Testis (tissue), 2 donors: ENCODE measurements at regions not wholly inside any gene's neighbourhood (a gene's known extent, or its start where the extent isn't known, plus 50 kb on each side); places are given as distances from the start of the nearest gene placed in this dataset.

Experiments
- POLR2A ChIP-seq: fragments of 450-650 bp; IDR thresholded peaks from one replicate; pipeline ENCODE4 v1.6.1; 2017; ENCODE audit warnings: antibody characterized with exemption, mild to moderate bottlenecking, moderate library complexity
- TF ChIP-seq, protein P1 (sequence below), 3 experiments: fragments of 450-650 bp in 2 of 3; fragments of 200-600 bp in 1 of 3; sonication (generic) in 1 of 3; IDR thresholded peaks; one replicate each; pipeline ENCODE4 v1.5.1; 2016 to 2019; ENCODE audit warnings: antibody characterized with exemption in 3 of 3, mild to moderate bottlenecking in 2 of 3, moderate library complexity in 1 of 3

DNA sequence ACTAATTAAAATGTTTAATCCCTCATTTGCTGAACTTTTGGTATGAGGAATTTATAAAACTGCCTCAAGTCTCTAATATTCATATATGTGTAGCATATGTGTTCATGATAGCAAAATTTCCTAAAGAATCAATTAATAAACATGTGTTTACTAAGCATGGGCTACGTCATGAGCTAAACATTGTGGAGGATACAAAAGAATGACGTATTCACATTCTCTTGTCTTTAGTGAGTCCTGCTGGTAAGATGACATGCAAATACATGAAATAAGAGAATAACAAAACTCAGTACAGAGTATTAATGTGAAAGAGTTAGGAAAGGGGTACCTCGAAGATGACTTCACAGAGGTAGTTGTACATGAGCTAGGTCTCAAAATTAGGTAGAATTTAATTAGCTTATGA is 121.9 kb upstream of the POF1B start:
- TF ChIP-seq, protein P1, sequence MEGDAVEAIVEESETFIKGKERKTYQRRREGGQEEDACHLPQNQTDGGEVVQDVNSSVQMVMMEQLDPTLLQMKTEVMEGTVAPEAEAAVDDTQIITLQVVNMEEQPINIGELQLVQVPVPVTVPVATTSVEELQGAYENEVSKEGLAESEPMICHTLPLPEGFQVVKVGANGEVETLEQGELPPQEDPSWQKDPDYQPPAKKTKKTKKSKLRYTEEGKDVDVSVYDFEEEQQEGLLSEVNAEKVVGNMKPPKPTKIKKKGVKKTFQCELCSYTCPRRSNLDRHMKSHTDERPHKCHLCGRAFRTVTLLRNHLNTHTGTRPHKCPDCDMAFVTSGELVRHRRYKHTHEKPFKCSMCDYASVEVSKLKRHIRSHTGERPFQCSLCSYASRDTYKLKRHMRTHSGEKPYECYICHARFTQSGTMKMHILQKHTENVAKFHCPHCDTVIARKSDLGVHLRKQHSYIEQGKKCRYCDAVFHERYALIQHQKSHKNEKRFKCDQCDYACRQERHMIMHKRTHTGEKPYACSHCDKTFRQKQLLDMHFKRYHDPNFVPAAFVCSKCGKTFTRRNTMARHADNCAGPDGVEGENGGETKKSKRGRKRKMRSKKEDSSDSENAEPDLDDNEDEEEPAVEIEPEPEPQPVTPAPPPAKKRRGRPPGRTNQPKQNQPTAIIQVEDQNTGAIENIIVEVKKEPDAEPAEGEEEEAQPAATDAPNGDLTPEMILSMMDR (IDR thresholded peaks at IDR 0.05): no peak
- TF ChIP-seq POLR2A: no peak
